ENCODE measurements at regions not wholly inside any gene's neighbourhood (a gene's known extent, or its start where the extent isn't known, plus 50 kb on each side); places are given as distances from the start of the nearest gene placed in this dataset.
"Not testable (repeated sequence)": the region's sequence is repeated elsewhere in the genome, so short reads cannot be mapped to it uniquely, and the experiment has no call there.

DNA sequence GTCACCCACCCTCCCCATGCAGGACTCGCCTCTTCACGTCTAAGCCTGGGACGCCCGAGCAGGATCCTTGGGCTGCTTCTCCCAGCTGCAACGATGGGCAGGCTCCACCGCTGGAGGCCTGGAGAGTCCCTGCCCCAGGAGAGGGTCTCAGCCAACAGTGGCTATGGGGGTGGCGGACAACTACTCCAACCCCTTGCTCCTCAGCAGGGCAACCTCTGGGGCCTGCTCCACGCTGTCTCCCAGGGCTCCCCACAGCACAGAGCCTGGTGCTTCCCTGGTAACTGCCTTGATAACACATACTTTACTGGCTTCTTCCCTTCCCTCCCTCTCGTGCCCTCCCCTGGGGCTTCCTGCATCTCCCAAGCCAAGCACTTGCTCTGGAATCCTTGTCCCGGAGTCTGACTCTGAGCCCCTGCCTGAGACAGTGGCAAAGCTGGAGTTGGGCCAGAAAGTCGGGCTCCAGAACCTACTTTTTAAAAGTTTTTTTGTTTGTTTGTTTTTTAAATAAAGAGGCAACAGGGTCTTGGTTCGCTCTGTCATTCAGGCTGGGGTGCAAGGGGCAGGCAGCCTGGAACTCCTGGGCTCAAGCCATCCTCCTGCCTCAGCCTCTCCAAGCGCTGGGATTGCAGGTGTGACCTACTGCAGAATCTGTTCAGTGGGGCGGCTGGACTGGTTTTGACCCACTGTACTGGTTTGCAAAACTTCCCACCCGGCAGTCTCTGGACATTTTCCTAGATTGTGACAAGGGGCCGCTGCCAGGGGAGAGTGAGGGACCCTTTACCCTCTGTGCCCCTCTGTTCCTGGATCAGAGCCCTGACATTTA lies 99.4 kb downstream of the TNFRSF13B start:
- Histone ChIP-seq H3K23ac (ENCODE audit: insufficient read length, low read depth, low read length) (no peak overlapping the region), H3K27ac (ENCODE audit: insufficient read length, low read depth, low read length) (no peak overlapping the region), H3K4ac (ENCODE audit: low read depth, low read length) (no peak overlapping the region), H2BK120ac (ENCODE audit: low read depth, low read length, poor library complexity, severe bottlenecking) (no peak overlapping the region), H3K9me3 (ENCODE audit: control insufficient read depth, low read depth, low read length) (no peaks in the 10 kb centered on the region), H2BK20ac (ENCODE audit: low read depth, low read length, poor library complexity, severe bottlenecking) (no peak overlapping the region), H2BK15ac (ENCODE audit: low read depth, low read length) (no peak overlapping the region), H3K79me2 (ENCODE audit: insufficient read depth, low read length) (no peaks in the 10 kb centered on the region), H4K8ac (replicated peaks; ENCODE audit: insufficient read length, low read depth, low read length) (no peak overlapping the region), H2AK5ac (ENCODE audit: insufficient read length, low read length) (no peak overlapping the region), H3K4me2 (ENCODE audit: insufficient read depth, insufficient read length, low read length) (no peak overlapping the region), H3K27me3 (ENCODE audit: insufficient read depth, low read length) (no peaks in the 10 kb centered on the region), H3T11ph (ENCODE audit: low read length) (no peak overlapping the region), H3K9ac (ENCODE audit: extremely low read depth, insufficient read length, low read length) (no peak overlapping the region), H4K5ac (ENCODE audit: insufficient read length, low read depth, low read length) (no peak overlapping the region), H3K18ac (ENCODE audit: insufficient read length, low read depth, low read length) (no peak overlapping the region), H3K79me1 (ENCODE audit: insufficient read depth, low read depth, low read length, poor library complexity, severe bottlenecking) (no peaks in the 10 kb centered on the region), H3K23me2 (ENCODE audit: insufficient read length, low read depth, low read length, poor library complexity, severe bottlenecking) (no peaks in the 10 kb centered on the region), H3K4me1 (ENCODE audit: insufficient read depth, low read length) (no peaks in the 10 kb centered on the region), H2AFZ (ENCODE audit: low read length) (no peak overlapping the region), H2BK5ac (ENCODE audit: insufficient read length, low read length) (no peak overlapping the region), H3K14ac (ENCODE audit: insufficient read depth, low read length) (no peak overlapping the region), H3K56ac (ENCODE audit: insufficient read length, low read depth, low read length) (no peak overlapping the region), H4K91ac (ENCODE audit: insufficient read length, low read depth, low read length) (no peak overlapping the region), H4K20me1 (ENCODE audit: control insufficient read depth, insufficient read depth, insufficient read length) (no peaks in the 10 kb centered on the region), H2BK12ac (ENCODE audit: insufficient read length, low read depth, low read length) (no peak overlapping the region)
- Mint-ChIP-seq H3K27ac (no peak overlapping the region), H3K9me3 (peaks cover 0 to 4% of the 10 kb centered on the region in 2 experiments; a peak in 2 of 5 replicates), H3K27me3 (ENCODE audit: low read depth) (peaks cover 5% of the 10 kb centered on the region), H3K4me3 (no peak overlapping the region), H3K36me3 (ENCODE audit: insufficient read depth in 1 of 3, low read depth in 3 of 3) (peaks cover 0 to 1% (median 0%) of the 10 kb centered on the region in 3 experiments; a peak in 2 of 7 replicates), H3K4me1 (peaks cover 12 to 13% of the 10 kb centered on the region in 2 experiments)
- no CpG with 5 or more reads among the region's 16 CpGs for WGBS (ENCODE audit: extremely low coverage, insufficient read length, low lambda C conversion rate)
- DNase-seq, result peak; percentile 26
- no peak for TF ChIP-seq CTCF (conservative IDR thresholded peaks at IDR 0.05)

DNA sequence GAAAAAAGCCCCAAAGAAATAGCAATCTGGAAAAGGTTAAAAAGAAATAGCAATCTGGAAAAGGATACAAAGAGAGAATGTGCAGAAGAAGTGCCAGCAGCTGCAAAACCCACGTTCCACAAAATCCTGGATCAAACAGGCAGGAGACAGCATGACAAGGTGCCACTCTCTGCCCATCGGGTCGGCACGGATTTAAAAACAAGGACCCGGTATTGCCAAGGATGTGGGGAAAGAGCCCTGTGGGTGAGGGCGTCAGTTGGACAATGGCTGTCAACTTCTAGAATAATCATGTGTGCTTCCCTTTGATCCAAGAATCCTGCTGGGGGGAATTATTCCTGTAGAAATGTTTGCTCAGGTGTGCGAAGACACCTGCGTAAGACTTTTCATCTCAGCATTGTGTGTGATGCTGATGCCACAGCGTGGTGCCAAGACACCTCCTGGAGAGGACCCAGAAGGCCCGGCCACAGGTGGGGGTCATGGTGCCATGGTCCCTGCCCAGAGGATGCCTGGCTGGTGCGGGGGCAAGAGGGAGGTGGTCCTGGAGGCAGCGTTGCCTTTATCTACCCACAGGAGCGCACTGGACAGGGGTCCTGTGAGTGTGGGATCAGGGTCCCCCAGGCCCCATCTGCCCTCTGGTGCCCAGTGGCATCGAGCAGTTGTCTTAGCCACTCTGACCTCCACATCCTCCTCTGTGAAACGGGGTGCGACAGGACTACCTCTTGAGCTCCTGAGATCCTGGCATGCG lies 100.3 kb downstream of the TNFRSF13B start:
- H3K23ac ChIP-seq (ENCODE audit: insufficient read length, low read depth, low read length); H3K4ac ChIP-seq (ENCODE audit: low read depth, low read length); H3K14ac ChIP-seq (ENCODE audit: insufficient read depth, low read length); H3K27ac ChIP-seq (ENCODE audit: insufficient read length, low read depth, low read length); H4K91ac ChIP-seq (ENCODE audit: insufficient read length, low read depth, low read length); H3K4me1 ChIP-seq (ENCODE audit: insufficient read depth, low read length); H3K36me3 Mint-ChIP-seq (ENCODE audit: insufficient read depth in 1 of 3, low read depth in 3 of 3); H3K79me2 ChIP-seq (ENCODE audit: insufficient read depth, low read length); H3K27me3 Mint-ChIP-seq (ENCODE audit: low read depth); H2BK5ac ChIP-seq (ENCODE audit: insufficient read length, low read length); H2BK15ac ChIP-seq (ENCODE audit: low read depth, low read length); H3K9me3 Mint-ChIP-seq; H2AFZ ChIP-seq (ENCODE audit: low read length); H4K5ac ChIP-seq (ENCODE audit: insufficient read length, low read depth, low read length); H2BK20ac ChIP-seq (ENCODE audit: low read depth, low read length, poor library complexity, severe bottlenecking); H3K23me2 ChIP-seq (ENCODE audit: insufficient read length, low read depth, low read length, poor library complexity, severe bottlenecking); H2BK12ac ChIP-seq (ENCODE audit: insufficient read length, low read depth, low read length); H3K27ac Mint-ChIP-seq; H3K4me3 Mint-ChIP-seq; H3K9ac ChIP-seq (ENCODE audit: extremely low read depth, insufficient read length, low read length); H3K18ac ChIP-seq (ENCODE audit: insufficient read length, low read depth, low read length); H2AK5ac ChIP-seq (ENCODE audit: insufficient read length, low read length); H3T11ph ChIP-seq (ENCODE audit: low read length); H4K8ac ChIP-seq (replicated peaks; ENCODE audit: insufficient read length, low read depth, low read length); H3K9me3 ChIP-seq (ENCODE audit: control insufficient read depth, low read depth, low read length); H2BK120ac ChIP-seq (ENCODE audit: low read depth, low read length, poor library complexity, severe bottlenecking); H3K79me1 ChIP-seq (ENCODE audit: insufficient read depth, low read depth, low read length, poor library complexity, severe bottlenecking); H3K4me2 ChIP-seq (ENCODE audit: insufficient read depth, insufficient read length, low read length); H3K27me3 ChIP-seq (ENCODE audit: insufficient read depth, low read length); H4K20me1 ChIP-seq (ENCODE audit: control insufficient read depth, insufficient read depth, insufficient read length); H3K56ac ChIP-seq (ENCODE audit: insufficient read length, low read depth, low read length): not testable (repeated sequence)
- DNase-seq, result peak; percentile 20
- WGBS (ENCODE audit: extremely low coverage, insufficient read length, low lambda C conversion rate), result no CpG with 5 or more reads among the region's 17 CpGs
- H3K4me1 Mint-ChIP-seq, result peaks cover 12 to 16% of the 10 kb centered on the region in 2 experiments

All from H9 (cell line).